ENCODE measurements at regions not wholly inside any gene's neighbourhood (a gene's known extent, or its start where the extent isn't known, plus 50 kb on each side); places are given as distances from the start of the nearest gene placed in this dataset.

DNA sequence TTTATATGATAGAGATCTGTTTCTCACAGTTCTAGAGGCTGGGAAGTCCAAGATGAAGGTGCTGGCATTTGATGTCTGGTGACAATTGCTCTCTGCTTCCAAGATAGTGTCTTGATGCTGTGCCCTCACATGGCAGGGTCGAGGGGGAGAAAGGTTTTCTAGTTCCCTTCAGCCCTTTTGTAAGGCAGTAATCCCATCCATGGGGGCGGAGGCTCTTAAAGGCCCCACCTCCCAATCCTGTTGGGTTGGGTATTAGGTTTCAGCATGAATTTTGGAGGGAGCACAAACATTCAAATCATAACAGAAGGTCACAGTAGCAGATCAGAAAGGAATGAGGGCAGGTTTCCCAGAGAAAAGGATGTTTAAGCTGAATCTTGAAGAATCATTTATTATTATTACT, 601.7 kb upstream of the ZNF717 start:
- no peak for TF ChIP-seq CTCF (IDR thresholded peaks at IDR 0.05; ENCODE audit: insufficient read depth, low read length, poor library complexity, severe bottlenecking)
- no peak for DNase-seq (ENCODE audit: extremely low read depth, insufficient read length)
- no peaks in the 10 kb centered on the region for H3K36me3 ChIP-seq (ENCODE audit: control insufficient read depth, insufficient read depth, low read length)
- H3K4me3 ChIP-seq (replicated peaks; ENCODE audit: low read depth, low read length) = no peak overlapping the region
- H3K27me3 ChIP-seq (replicated peaks; ENCODE audit: control insufficient read depth, insufficient read depth, low read length) = no peaks in the 10 kb centered on the region

- Histone ChIP-seq H3K27me3 (replicated peaks; ENCODE audit: control insufficient read depth, insufficient read depth, low read length) (no peaks in the 10 kb centered on the region), H3K36me3 (ENCODE audit: control insufficient read depth, insufficient read depth, low read length) (no peaks in the 10 kb centered on the region), H3K4me3 (replicated peaks; ENCODE audit: low read depth, low read length) (no peak overlapping the region)
- no peak for DNase-seq (ENCODE audit: extremely low read depth, insufficient read length)
- no peak for TF ChIP-seq CTCF (IDR thresholded peaks at IDR 0.05; ENCODE audit: insufficient read depth, low read length, poor library complexity, severe bottlenecking)
Observed at GRCh38 chr3:76400141-76400540, 614.8 kb upstream of the ZNF717 start.

DNA sequence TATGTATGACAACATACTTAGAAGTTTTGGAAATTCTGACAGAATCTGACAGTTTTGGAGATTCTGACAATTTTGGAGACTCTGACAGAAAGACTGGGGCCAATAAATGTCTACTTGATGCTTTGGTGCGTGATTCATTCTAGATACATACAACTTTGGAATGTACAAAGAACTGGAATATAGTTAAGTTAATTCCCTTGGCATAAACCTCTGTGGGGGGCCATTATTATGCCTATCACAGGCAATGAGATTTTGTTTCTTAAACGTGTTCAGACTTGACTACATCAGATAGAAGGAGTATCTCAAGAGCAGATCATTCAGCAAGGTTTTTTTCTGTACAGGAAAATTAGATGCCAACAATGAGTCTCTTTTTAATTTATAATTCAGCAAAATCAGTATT, 617.6 kb upstream of the ZNF717 start:
- no peak for TF ChIP-seq CTCF (IDR thresholded peaks at IDR 0.05; ENCODE audit: insufficient read depth, low read length, poor library complexity, severe bottlenecking)
- H3K27me3 ChIP-seq (replicated peaks; ENCODE audit: control insufficient read depth, insufficient read depth, low read length) = no peaks in the 10 kb centered on the region
- H3K4me3 ChIP-seq (replicated peaks; ENCODE audit: low read depth, low read length) = no peak overlapping the region
- DNase-seq (ENCODE audit: extremely low read depth, insufficient read length) = no peak
- H3K36me3 ChIP-seq (ENCODE audit: control insufficient read depth, insufficient read depth, low read length) = no peaks in the 10 kb centered on the region

DNA sequence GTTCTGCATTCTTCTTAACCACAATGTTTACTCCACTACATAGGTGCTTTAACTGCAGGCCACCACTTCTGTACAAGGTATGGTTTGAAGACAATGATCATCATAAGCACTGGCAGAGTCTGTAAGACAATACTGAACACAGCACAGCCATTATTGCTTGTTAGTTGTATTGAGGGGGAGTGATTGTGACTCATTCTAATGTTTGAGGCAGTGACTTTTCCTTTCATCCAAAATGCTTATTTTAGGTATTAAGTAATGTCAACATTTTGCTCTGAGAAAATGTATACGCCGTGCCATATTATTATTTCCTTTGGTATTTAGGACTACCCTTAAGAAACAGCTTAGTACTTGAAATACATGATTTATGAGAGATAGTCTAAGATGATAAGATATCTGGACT, 618.2 kb upstream of the ZNF717 start:
- Histone ChIP-seq H3K36me3 (ENCODE audit: control insufficient read depth, insufficient read depth, low read length) (no peaks in the 10 kb centered on the region), H3K4me3 (replicated peaks; ENCODE audit: low read depth, low read length) (no peak overlapping the region), H3K27me3 (replicated peaks; ENCODE audit: control insufficient read depth, insufficient read depth, low read length) (no peaks in the 10 kb centered on the region)
- TF ChIP-seq CTCF (IDR thresholded peaks at IDR 0.05; ENCODE audit: insufficient read depth, low read length, poor library complexity, severe bottlenecking) = no peak
- no peak for DNase-seq (ENCODE audit: extremely low read depth, insufficient read length)

GRCh38 chr3:76405196-76405595, 619.8 kb upstream of the ZNF717 start:
- DNase-seq (ENCODE audit: extremely low read depth, insufficient read length) = no peak
- no peaks in the 10 kb centered on the region for H3K36me3 ChIP-seq (ENCODE audit: control insufficient read depth, insufficient read depth, low read length)
- TF ChIP-seq CTCF (IDR thresholded peaks at IDR 0.05; ENCODE audit: insufficient read depth, low read length, poor library complexity, severe bottlenecking) = no peak
- no peak overlapping the region for H3K4me3 ChIP-seq (replicated peaks; ENCODE audit: low read depth, low read length)
- no peaks in the 10 kb centered on the region for H3K27me3 ChIP-seq (replicated peaks; ENCODE audit: control insufficient read depth, insufficient read depth, low read length)

DNA sequence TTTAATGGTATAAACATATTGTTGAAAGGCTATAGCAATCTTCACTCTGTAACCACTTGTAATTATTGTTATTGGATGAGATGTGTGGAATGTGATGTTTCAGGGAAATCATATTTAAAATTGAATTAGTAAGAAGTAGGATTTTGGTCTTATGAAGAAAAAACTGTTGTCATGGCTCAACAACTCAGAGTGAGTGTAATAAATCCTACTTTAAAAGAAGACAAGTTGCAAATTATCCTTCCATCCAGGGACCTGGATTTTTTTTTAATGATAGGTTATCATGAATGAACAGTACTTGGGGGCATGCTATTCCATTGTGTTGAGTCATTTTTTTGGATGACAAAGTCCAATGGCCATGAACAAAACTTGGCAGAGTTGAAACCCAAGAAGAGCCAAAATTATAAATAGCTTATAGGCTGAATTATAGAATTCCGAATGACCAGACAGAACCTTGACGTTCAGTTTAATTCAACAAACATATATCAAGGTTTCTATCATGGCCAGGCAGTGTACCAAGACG, 625.5 kb upstream of the ZNF717 start:
- no peak for DNase-seq (ENCODE audit: extremely low read depth, insufficient read length)
- H3K36me3 ChIP-seq (ENCODE audit: control insufficient read depth, insufficient read depth, low read length) = no peaks in the 10 kb centered on the region
- H3K4me3 ChIP-seq (replicated peaks; ENCODE audit: low read depth, low read length) = no peak overlapping the region
- no peak for TF ChIP-seq CTCF (IDR thresholded peaks at IDR 0.05; ENCODE audit: insufficient read depth, low read length, poor library complexity, severe bottlenecking)
- no peaks in the 10 kb centered on the region for H3K27me3 ChIP-seq (replicated peaks; ENCODE audit: control insufficient read depth, insufficient read depth, low read length)
